HG02981 (cell line): ENCODE measurements at regions not wholly inside any gene's neighbourhood (a gene's known extent, or its start where the extent isn't known, plus 50 kb on each side); places are given as distances from the start of the nearest gene placed in this dataset.

Experiments used
- ATAC-seq: cut with Tn5 transposase; IDR thresholded peaks from one replicate; pipeline ENCODE4 v1.9.1; 2021; ENCODE audit warnings: mild to moderate bottlenecking, moderate library complexity; ENCODE audit not compliant: unreplicated experiment

GRCh38 chr7:41834805-41835694 lies 132.2 kb upstream of the INHBA start:
- ATAC-seq: no peak

GRCh38 chr7:41832941-41833340 lies 130.1 kb upstream of the INHBA start:
- ATAC-seq: no peak

GRCh38 chr7:41830271-41830670 lies 127.4 kb upstream of the INHBA start:
- no peak for ATAC-seq

DNA sequence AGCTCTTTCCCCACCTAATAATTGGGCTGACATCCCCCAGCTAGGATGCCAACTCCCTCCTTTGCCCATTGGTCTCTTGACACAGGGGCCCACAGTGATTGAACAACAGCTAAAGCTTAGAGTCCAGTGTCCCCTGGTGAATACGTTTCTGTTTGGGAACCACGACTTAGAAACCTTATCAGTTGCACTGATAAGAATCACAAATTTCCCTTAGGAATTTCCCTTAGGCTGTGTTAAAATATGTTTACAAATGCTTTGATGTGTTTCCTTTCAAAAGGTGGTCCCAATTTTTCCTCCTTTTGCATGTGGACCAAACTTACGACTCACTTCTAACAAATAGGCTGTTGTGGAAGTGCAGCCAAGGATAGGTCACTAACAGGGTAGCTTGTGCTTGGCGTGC lies 126.0 kb upstream of the INHBA start:
- no peak for ATAC-seq

GRCh38 chr7:41826641-41827040 lies 123.8 kb upstream of the INHBA start:
- no peak for ATAC-seq

- no peak for ATAC-seq
Measured at GRCh38 chr7:41825927-41826480, 123.1 kb upstream of the INHBA start.

GRCh38 chr7:41824284-41824683 lies 121.4 kb upstream of the INHBA start:
- no peak for ATAC-seq

GRCh38 chr7:41822259-41822817 lies 119.4 kb upstream of the INHBA start:
- ATAC-seq: no peak

DNA sequence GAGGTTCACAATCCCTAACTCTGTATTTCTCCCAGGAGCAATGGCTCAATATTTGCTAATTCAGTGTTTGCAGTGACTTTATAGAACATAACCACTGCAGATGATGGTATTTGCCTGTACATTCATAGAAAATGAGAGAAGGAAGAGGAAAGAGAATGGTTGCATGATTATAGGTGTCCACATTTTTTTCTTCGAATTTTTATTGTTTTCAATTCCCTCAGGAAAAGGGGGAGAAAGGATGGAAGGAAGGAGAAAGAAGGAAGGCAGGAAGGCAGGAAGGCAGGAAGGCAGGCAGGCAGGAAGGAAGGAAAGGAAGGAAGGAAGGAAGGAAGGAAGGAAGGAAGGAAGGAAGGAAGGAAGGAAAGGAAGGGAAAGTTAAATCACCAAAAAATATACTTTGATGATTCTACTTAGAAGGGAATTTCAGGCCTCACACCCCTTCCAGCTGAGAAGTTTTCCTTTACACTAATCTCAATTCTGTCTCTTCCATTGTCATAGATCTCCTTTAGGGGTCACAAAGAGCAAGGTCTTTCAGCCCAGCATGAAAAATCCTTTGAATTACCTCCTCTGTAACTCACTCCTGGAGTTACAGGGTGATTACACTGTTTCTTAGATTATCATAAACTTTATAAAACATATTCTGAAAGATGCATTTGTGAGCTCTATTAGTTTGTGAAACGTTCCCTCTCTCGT lies 118.8 kb upstream of the INHBA start:
- ATAC-seq: no peak

- ATAC-seq: no peak
Measured at GRCh38 chr7:41820111-41820671, 117.3 kb upstream of the INHBA start.

DNA sequence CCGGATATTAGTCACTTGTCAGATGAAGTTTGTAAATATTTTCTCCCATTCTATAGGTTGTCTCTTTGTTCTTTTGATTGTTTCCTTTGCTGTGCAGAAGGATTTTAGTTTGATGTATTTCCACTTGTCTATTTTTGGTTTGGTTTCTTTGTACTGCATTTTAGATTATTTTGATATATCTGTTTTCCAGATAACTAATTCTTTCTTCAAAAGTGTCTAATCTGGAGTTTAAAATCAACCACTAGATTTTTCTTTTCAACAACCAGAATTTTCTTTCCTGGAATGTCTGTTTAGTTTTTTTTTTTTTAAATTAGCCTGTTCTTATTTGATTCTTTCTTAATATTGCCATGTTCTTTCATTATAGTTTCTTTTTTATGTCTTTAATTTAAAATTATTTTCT lies 116.8 kb upstream of the INHBA start:
- no peak for ATAC-seq

DNA sequence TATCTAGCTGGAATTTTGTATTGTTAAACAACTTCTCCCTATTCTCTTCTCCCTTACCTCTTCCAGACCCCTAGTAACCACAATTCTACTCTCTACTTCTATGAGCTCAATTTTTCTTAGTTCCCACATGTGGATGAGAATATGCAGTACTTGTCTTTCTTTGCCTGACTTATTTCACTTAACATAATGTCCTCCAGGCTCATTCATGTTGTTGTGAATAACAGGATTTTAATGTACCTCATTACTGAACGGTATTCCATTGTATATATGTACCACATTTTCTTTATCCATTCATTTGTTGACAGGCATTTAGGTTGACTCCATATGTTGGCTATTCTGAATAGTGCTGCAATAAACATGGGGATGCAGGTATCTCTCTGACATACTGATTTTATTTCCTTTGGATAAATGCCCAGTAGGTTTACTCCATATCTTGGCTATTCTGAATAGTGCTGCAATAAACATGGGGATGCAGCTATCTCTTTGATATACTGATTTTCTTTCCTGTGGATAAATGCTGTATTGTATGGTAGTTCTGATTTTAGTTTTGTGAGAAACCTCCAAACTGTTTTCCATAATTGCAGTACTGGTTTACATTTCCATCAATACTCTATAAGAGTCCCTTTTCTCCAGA lies 116.0 kb upstream of the INHBA start:
- no peak for ATAC-seq

DNA sequence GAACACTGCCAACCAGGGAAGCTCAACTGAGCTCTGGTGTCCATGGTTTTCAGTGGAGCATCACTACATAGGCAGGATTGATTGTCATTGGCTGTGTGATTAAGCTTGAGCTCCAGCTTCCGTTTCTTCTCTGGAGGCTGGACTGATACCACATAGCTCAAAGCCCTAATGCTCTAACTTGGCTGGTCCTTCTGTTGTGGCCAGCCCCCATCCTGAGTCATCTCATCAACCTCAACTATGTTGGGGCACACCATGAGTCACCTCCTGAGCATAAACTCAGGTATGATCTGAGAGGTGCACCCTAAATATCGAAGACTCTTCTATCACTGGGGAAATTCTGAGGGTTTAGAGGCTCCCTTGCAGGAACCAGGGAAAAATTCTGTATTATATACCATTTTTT lies 114.5 kb upstream of the INHBA start:
- no peak for ATAC-seq

DNA sequence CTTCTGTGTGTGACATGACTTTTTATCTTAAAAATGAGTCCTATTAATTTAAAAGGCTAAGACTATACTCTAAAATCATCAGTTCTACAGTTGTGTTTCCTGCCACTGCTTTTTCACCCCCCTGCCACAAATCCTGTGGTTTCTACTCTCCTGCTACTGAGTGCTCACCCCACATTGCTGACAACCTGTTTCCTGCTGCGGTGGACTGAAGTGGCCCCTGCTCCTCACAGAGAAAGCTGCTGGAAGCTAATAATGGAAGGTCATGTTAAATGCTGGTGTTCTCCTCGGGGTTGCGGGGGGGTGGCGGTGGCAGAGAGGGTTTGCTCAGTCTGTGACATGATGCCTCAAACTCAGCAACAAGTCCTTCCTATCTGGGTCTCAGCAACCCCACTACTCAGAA lies 113.2 kb upstream of the INHBA start:
- ATAC-seq: peak; percentile 41

GRCh38 chr7:41814888-41815287 lies 112.0 kb upstream of the INHBA start:
- no peak for ATAC-seq

- no peak for ATAC-seq
Measured at GRCh38 chr7:41813286-41813685, 110.4 kb upstream of the INHBA start.

DNA sequence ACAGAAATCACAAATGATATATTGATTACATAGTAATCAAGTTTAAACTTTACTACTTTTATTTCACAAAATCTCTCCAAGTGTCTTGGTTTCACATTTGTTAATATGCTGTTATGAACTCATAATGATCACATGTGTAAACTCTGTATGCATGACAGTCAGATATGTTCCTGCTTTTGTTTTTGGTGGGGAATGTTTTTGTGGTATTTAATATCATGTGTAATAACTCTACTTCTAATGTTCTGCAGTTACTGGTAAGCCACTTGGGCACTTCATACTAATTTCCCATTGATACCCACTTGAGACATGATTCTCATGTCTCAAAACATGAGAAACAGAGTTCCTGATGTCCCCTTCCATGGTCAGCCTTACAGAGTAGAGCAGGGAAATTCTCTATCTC lies 109.1 kb upstream of the INHBA start:
- no peak for ATAC-seq

DNA sequence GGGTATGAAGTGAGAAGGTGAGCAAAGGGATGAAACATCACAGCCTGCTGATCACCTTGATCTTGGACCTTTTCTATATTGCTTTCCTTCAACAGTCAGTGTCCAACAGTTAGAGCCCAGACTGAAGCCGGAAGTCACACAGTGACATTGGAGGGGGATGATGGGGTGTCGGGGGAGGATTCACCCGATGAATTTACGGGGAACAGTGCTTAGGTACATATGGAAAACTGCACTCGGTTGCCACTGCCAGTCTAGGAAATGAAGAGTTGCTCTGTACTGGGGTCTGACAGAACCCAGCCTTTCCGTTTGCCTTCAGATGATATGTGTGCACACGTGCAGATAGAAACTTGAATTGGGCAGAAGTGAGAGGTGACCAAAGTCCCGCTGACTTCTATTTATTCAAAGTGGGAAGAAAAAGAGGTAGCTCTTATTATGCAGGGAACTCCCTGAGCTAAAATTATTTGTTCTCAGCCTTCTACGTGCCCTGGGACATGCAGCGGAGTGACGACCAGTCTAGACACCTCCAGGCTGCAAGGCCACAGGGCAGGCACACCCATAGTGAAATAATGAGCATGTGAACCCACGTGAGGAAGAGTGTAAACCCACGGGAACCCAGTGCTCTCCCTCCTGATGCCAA lies 107.2 kb upstream of the INHBA start:
- ATAC-seq: peak; percentile 79

DNA sequence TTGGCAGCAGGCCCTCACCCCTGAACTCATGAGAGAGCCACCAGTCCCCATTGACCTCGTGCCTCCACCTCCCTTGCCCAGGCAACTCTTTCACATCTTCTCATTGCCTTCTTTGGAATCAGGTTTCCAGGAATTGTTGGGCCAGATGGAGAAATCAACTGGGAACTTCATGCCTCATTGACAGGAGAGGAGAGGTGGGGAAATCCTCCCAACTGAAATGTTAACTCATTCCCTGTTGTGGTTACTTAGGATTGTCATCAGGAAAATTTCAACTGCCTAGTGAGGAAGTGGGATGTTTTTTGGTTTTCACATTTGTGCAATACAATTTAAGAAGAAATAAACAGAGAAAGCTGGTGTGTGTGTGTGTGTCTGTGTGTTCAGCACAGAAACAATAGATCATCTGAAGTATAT lies 106.6 kb upstream of the INHBA start:
- ATAC-seq: no peak

GRCh38 chr7:41809116-41809515 lies 106.2 kb upstream of the INHBA start:
- no peak for ATAC-seq
